OCI-LY1 (cell line): ENCODE measurements at regions not wholly inside any gene's neighbourhood (a gene's known extent, or its start where the extent isn't known, plus 50 kb on each side); places are given as distances from the start of the nearest gene placed in this dataset.

Source experiments
- H2AFZ ChIP-seq: fragments of 200-600 bp; sonication (generic), shearing (Covaris generic); 2 replicates; pipeline ENCODE4 v1.6.0; 2014; ENCODE audit warnings: antibody characterized with exemption, mild to moderate bottlenecking, low read length
- H3F3A ChIP-seq: fragments of 200-600 bp; sonication (generic), shearing (Covaris generic); 2 replicates; pipeline ENCODE4 v1.6.0; 2014; ENCODE audit warnings: mild to moderate bottlenecking, antibody characterized with exemption, low read length, moderate library complexity; ENCODE audit not compliant: insufficient read depth
- H3K27ac ChIP-seq: fragments of 200-600 bp; sonication (generic); 2 replicates; pipeline ENCODE4 v1.5.1; 2014; ENCODE audit warnings: low read length, mixed run types, mild to moderate bottlenecking, low read depth; ENCODE audit not compliant: poor library complexity, severe bottlenecking
- H3K27me3 ChIP-seq: fragments of 200-600 bp; sonication (generic); 2 replicates; pipeline ENCODE4 v1.6.0; 2014; ENCODE audit warnings: antibody characterized with exemption, mild to moderate bottlenecking, low read length, moderate library complexity; ENCODE audit not compliant: insufficient read depth
- H3K36me3 ChIP-seq: fragments of 200-600 bp; sonication (generic); 2 replicates; pipeline ENCODE4 v1.6.1; 2014; ENCODE audit warnings: mild to moderate bottlenecking, antibody characterized with exemption, low read length, moderate library complexity, mixed read lengths; ENCODE audit not compliant: insufficient read depth
- H3K4me1 ChIP-seq: fragments of 200-600 bp; sonication (generic); 2 replicates; pipeline ENCODE4 v1.5.1; 2014; ENCODE audit warnings: mild to moderate bottlenecking, low read length, moderate library complexity; ENCODE audit not compliant: insufficient read depth, severe bottlenecking
- H3K4me2 ChIP-seq: fragments of 200-600 bp; sonication (generic), shearing (Covaris generic); 2 replicates; pipeline ENCODE4 v1.6.1; 2014; ENCODE audit warnings: low read length
- H3K4me3 ChIP-seq: fragments of 200-600 bp; sonication (generic); 2 replicates; pipeline ENCODE4 v1.5.1; 2014; ENCODE audit warnings: low read length, low read depth, mild to moderate bottlenecking, mixed read lengths; ENCODE audit not compliant: poor library complexity, severe bottlenecking
- H3K79me2 ChIP-seq: fragments of 200-600 bp; shearing (Covaris generic); 2 replicates; pipeline ENCODE4 v1.6.1; 2016; ENCODE audit warnings: mixed run types, low read length, mixed read lengths; ENCODE audit not compliant: insufficient read depth
- H3K9ac ChIP-seq: fragments of 200-600 bp; sonication (generic), shearing (Covaris generic); 2 replicates; pipeline ENCODE4 v1.6.1; 2014; ENCODE audit warnings: mild to moderate bottlenecking, low read length, mixed read lengths
- H3K9me2 ChIP-seq: fragments of 200-600 bp; sonication (generic), shearing (Covaris generic); 2 replicates; pipeline ENCODE4 v1.6.1; 2014; ENCODE audit warnings: low read depth, mild to moderate bottlenecking, low read length, mixed read lengths
- H3K9me3 ChIP-seq: fragments of 200-600 bp; shearing (Covaris generic); 2 replicates; pipeline ENCODE4 v1.6.1; 2014; ENCODE audit warnings: low read length, mixed read lengths
- H4K20me1 ChIP-seq: fragments of 200-600 bp; sonication (generic), shearing (Covaris generic); 2 replicates; pipeline ENCODE4 v1.6.0; 2016; ENCODE audit warnings: mild to moderate bottlenecking, low read length; ENCODE audit not compliant: insufficient read depth
- CTCF ChIP-seq: fragments of 200-600 bp; sonication (generic), shearing (Covaris generic); IDR thresholded peaks from 2 replicates; pipeline ENCODE4 v1.5.1; 2017; ENCODE audit warnings: mild to moderate bottlenecking, antibody characterized with exemption, low read length, moderate library complexity, mixed read lengths
- EZH2 ChIP-seq: fragments of 200-600 bp; sonication (generic), shearing (Covaris generic); IDR thresholded peaks from 2 replicates; pipeline ENCODE4 v1.8.0; 2017; ENCODE audit warnings: borderline replicate concordance, mixed run types, mild to moderate bottlenecking, antibody characterized with exemption, low read length, moderate library complexity, mixed read lengths

GRCh38 chr5:125160787-125161502 is 414.5 kb upstream of the ZNF608 start:
- no peaks in the 10 kb centered on the region for H3K27me3 ChIP-seq
- H3K4me1 ChIP-seq, result no peaks in the 10 kb centered on the region
- no peak overlapping the region for H3K27ac ChIP-seq
- H3K79me2 ChIP-seq, result no peaks in the 10 kb centered on the region
- no peak overlapping the region for H3K9ac ChIP-seq
- TF ChIP-seq EZH2 (no peak), CTCF (no peak)
- no peaks in the 10 kb centered on the region for H3F3A ChIP-seq
- H3K9me3 ChIP-seq, result no peaks in the 10 kb centered on the region
- H3K36me3 ChIP-seq, result no peaks in the 10 kb centered on the region
- H3K9me2 ChIP-seq, result no peaks in the 10 kb centered on the region
- no peak overlapping the region for H2AFZ ChIP-seq
- no peaks in the 10 kb centered on the region for H4K20me1 ChIP-seq
- no peak overlapping the region for H3K4me3 ChIP-seq
- H3K4me2 ChIP-seq, result no peak overlapping the region

- TF ChIP-seq EZH2 (no peak), CTCF (no peak)
- Histone ChIP-seq H3K9me3 (peaks cover 2% of the 10 kb centered on the region; the same call in 1 of the 2 replicates), H3K27ac (no peak overlapping the region)
These were observed 416.3 kb upstream of the ZNF608 start for GRCh38 chr5:125162714-125163113.

GRCh38 chr5:125169396-125169795 is 423.0 kb upstream of the ZNF608 start:
- Histone ChIP-seq H3K27me3 (no peaks in the 10 kb centered on the region), H3F3A (no peaks in the 10 kb centered on the region), H3K4me2 (no peak overlapping the region), H4K20me1 (no peaks in the 10 kb centered on the region), H3K4me1 (no peaks in the 10 kb centered on the region), H3K79me2 (no peaks in the 10 kb centered on the region), H3K4me3 (no peak overlapping the region), H3K27ac (no peak overlapping the region), H3K9me2 (no peaks in the 10 kb centered on the region), H2AFZ (no peak overlapping the region), H3K36me3 (no peaks in the 10 kb centered on the region), H3K9me3 (peaks cover 4% of the 10 kb centered on the region; the same call in 1 of the 2 replicates), H3K9ac (no peak overlapping the region)
- TF ChIP-seq EZH2, result no peak
- TF ChIP-seq CTCF, result no peak

More at GRCh38 chr5:125162714-125163113, 416.3 kb upstream of the ZNF608 start:
- Histone ChIP-seq H3K9me2 (no peaks in the 10 kb centered on the region), H3K4me3 (no peak overlapping the region), H3K36me3 (no peaks in the 10 kb centered on the region), H3K79me2 (no peaks in the 10 kb centered on the region), H3F3A (no peaks in the 10 kb centered on the region), H4K20me1 (no peaks in the 10 kb centered on the region), H2AFZ (no peak overlapping the region), H3K4me2 (no peak overlapping the region), H3K4me1 (no peaks in the 10 kb centered on the region), H3K9ac (no peak overlapping the region), H3K27me3 (no peaks in the 10 kb centered on the region)
